ENCODE measurements at regions not wholly inside any gene's neighbourhood (a gene's known extent, or its start where the extent isn't known, plus 50 kb on each side); places are given as distances from the start of the nearest gene placed in this dataset.

DNA sequence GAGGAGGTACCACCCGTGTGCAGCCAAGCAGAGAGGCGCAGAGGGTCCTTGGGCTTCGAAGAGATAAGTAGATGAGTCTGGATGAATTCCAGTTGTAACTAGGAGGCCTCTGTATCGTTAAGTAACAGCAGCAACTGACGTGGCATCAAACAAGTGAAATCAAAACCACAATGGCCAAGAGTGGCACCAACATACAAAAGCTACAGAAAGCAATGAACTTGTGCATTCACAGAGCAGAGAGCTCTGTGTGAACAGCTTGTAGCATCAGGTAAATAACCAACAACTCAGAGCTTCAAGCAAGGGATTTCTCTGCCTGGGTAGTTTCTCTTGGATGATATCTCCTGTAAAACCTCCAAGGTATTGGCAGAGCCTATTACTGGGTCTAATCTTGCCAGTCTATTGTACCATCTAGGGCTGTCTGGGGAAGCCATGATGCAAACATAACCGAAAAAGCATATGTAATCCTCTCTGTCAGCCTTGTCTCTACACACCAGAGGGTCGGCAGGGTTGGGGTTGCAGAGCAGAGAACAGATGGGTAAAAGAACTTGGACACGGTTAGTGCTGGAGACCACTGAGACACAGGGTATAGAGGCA is 83.1 kb upstream of the USP47 start:
- TF ChIP-seq, protein P1, sequence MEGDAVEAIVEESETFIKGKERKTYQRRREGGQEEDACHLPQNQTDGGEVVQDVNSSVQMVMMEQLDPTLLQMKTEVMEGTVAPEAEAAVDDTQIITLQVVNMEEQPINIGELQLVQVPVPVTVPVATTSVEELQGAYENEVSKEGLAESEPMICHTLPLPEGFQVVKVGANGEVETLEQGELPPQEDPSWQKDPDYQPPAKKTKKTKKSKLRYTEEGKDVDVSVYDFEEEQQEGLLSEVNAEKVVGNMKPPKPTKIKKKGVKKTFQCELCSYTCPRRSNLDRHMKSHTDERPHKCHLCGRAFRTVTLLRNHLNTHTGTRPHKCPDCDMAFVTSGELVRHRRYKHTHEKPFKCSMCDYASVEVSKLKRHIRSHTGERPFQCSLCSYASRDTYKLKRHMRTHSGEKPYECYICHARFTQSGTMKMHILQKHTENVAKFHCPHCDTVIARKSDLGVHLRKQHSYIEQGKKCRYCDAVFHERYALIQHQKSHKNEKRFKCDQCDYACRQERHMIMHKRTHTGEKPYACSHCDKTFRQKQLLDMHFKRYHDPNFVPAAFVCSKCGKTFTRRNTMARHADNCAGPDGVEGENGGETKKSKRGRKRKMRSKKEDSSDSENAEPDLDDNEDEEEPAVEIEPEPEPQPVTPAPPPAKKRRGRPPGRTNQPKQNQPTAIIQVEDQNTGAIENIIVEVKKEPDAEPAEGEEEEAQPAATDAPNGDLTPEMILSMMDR (conservative IDR thresholded peaks at IDR 0.05), result no peak
- no peak for TF ChIP-seq ZFX (IDR thresholded peaks at IDR 0.05)

Data from C4-2B (cell line).